ENCODE measurements at regions not wholly inside any gene's neighbourhood (a gene's known extent, or its start where the extent isn't known, plus 50 kb on each side); places are given as distances from the start of the nearest gene placed in this dataset.

DNA sequence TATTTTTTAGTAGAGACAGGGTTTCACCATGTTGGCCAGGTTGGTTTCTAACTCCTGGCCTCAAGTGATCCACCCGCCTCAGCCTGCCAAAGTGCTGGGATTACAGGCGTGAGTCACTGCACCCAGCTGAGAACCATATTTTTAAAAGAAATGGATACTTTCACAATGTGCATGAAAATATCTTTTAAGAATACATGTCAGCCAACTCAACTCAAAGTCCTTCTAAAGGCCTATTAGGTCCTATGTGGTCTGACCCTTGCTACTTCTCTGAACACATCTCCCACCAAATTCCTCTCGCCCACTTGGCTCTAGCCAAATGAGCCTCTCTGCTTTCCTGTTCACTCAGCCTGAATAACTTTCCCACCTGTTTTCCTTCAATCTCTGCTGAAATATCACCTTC is 119.6 kb downstream of the MTX2 start:
- H3K9me3 ChIP-seq (ENCODE audit: control insufficient read depth, insufficient read depth, low read depth, low read length) = no peaks in the 10 kb centered on the region
- ChIA-PET CTCF (interaction anchor here (1.1 kb wide), 1 partner anchor 249 kb away, joined by 4 read pairs; no protein-coding TSS in a partner anchor), POLR2A (no interaction called here)
- H3K27ac ChIP-seq (ENCODE audit: extremely low read depth, low read depth, low read length) = no peak overlapping the region
- TF ChIP-seq ZNF785 (tag by site-specific recombination; IDR thresholded peaks at IDR 0.05) (no peak), SCRT2 (tag by site-specific recombination; IDR thresholded peaks at IDR 0.05) (peak; percentile 11; the same call in 1 of the 2 replicates)
- no peaks in the 10 kb centered on the region for H3K36me3 ChIP-seq (ENCODE audit: control insufficient read depth in 2 of 2, insufficient read depth in 1 of 2, low read length in 2 of 2)
- H3K4me1 ChIP-seq (ENCODE audit: control insufficient read depth, insufficient read depth, low read length) = peaks cover 3% of the 10 kb centered on the region; the same call in 1 of the 2 replicates
- no peak overlapping the region for H3K4me3 ChIP-seq (ENCODE audit: low read depth, low read length)

- H3K27ac ChIP-seq (ENCODE audit: extremely low read depth, low read depth, low read length) = no peak overlapping the region
- CTCF ChIA-PET = interaction anchor here (0.6 to 1.2 kb wide), 2 partner anchors 264 to 577 kb away, joined by 3 to 4 read pairs; no protein-coding TSS in a partner anchor
- no peaks in the 10 kb centered on the region for H3K36me3 ChIP-seq (ENCODE audit: control insufficient read depth in 2 of 2, insufficient read depth in 1 of 2, low read length in 2 of 2)
- no peaks in the 10 kb centered on the region for H3K9me3 ChIP-seq (ENCODE audit: control insufficient read depth, insufficient read depth, low read depth, low read length)
- no peak for TF ChIP-seq YY2 (tag by site-specific recombination; IDR thresholded peaks at IDR 0.05)
- H3K4me1 ChIP-seq (ENCODE audit: control insufficient read depth, insufficient read depth, low read length) = peaks cover 3% of the 10 kb centered on the region; the same call in 1 of the 2 replicates
- POLR2A ChIA-PET = no interaction called here
- no peak overlapping the region for H3K4me3 ChIP-seq (ENCODE audit: low read depth, low read length)
These were observed 121.3 kb downstream of the MTX2 start for GRCh38 chr2:176390276-176391147.

DNA sequence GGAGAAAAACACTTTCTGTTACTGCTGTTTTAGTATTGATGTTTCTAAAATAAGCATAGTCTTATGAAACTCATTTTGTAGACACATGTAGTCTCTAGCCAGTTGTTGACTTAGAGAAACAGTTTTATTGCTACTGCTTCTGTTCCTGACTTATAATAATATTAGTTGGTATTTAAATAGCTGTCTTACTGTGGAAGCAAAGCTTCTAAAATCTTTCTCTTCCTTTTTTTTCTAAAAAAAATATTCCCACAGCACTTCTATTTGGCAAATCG is 121.8 kb downstream of the MTX2 start:
- POLR2A ChIA-PET = no interaction called here
- Histone ChIP-seq H3K27ac (ENCODE audit: extremely low read depth, low read depth, low read length) (no peak overlapping the region), H3K4me3 (ENCODE audit: low read depth, low read length) (no peak overlapping the region), H3K36me3 (ENCODE audit: control insufficient read depth in 2 of 2, insufficient read depth in 1 of 2, low read length in 2 of 2) (no peaks in the 10 kb centered on the region), H3K9me3 (ENCODE audit: control insufficient read depth, insufficient read depth, low read depth, low read length) (no peaks in the 10 kb centered on the region), H3K4me1 (ENCODE audit: control insufficient read depth, insufficient read depth, low read length) (peaks cover 3% of the 10 kb centered on the region; the same call in 1 of the 2 replicates)
- TF ChIP-seq ZNF626 (tag by site-specific recombination; IDR thresholded peaks at IDR 0.05) (no peak), ZNF792 (tag by site-specific recombination; IDR thresholded peaks at IDR 0.05) (no peak), ZNF37A (tag by site-specific recombination; IDR thresholded peaks at IDR 0.05) (no peak), ZNF707 (tag by site-specific recombination; IDR thresholded peaks at IDR 0.05) (no peak), SCRT2 (tag by site-specific recombination; IDR thresholded peaks at IDR 0.05) (no peak), ZNF426 (tag by site-specific recombination; IDR thresholded peaks at IDR 0.05) (no peak), ZNF677 (tag by site-specific recombination; IDR thresholded peaks at IDR 0.05) (no peak), ZNF530 (tag by site-specific recombination; IDR thresholded peaks at IDR 0.05; ENCODE audit: low read depth) (no peak), ZNF768 (tag by site-specific recombination; IDR thresholded peaks at IDR 0.05) (no peak), ZNF449 (tag by site-specific recombination; IDR thresholded peaks at IDR 0.05) (no peak), ZNF274 (IDR thresholded peaks at IDR 0.05; ENCODE audit: low read length) (no peak), ZNF274 (tag by site-specific recombination; IDR thresholded peaks at IDR 0.05; ENCODE audit: borderline replicate concordance) (no peak), ZNF488 (tag by site-specific recombination; IDR thresholded peaks at IDR 0.05) (no peak), ZIC2 (tag by site-specific recombination; IDR thresholded peaks at IDR 0.05) (no peak), ZNF777 (tag by site-specific recombination; IDR thresholded peaks at IDR 0.05; ENCODE audit: borderline replicate concordance) (no peak)
- CTCF ChIA-PET = interaction anchor here (0.6 kb wide), 1 partner anchor 576 kb away, joined by 4 read pairs; no protein-coding TSS in a partner anchor
